NCI-H774 (cell line): ENCODE measurements at regions not wholly inside any gene's neighbourhood (a gene's known extent, or its start where the extent isn't known, plus 50 kb on each side); places are given as distances from the start of the nearest gene placed in this dataset.

Experiments
- DNase-seq: peaks from one replicate; lab custom pipeline; 2025; lab: John Stamatoyannopoulos, UW

GRCh38 chr2:57510704-57511103, 535.9 kb upstream of the VRK2 start:
- DNase-seq = no peak

- DNase-seq = peak; percentile 49
Observed at GRCh38 chr2:57515366-57515765, 531.2 kb upstream of the VRK2 start.

- peak; percentile 68 for DNase-seq
Observed at GRCh38 chr2:57516698-57517340, 529.8 kb upstream of the VRK2 start.

- no peak for DNase-seq
Observed at GRCh38 chr2:57523304-57523703, 523.3 kb upstream of the VRK2 start.

- no peak for DNase-seq
Observed at GRCh38 chr2:57527685-57528084, 518.9 kb upstream of the VRK2 start.

GRCh38 chr2:57528499-57528898, 518.1 kb upstream of the VRK2 start:
- no peak for DNase-seq

- DNase-seq = no peak
Observed at GRCh38 chr2:57534358-57534757, 512.2 kb upstream of the VRK2 start.

- DNase-seq = no peak
Observed at GRCh38 chr2:57536535-57537231, 509.9 kb upstream of the VRK2 start.

GRCh38 chr2:57539761-57540160, 506.8 kb upstream of the VRK2 start:
- no peak for DNase-seq

GRCh38 chr2:57542081-57542480, 504.5 kb upstream of the VRK2 start:
- DNase-seq = no peak

- DNase-seq = no peak
Observed at GRCh38 chr2:57543211-57543610, 503.4 kb upstream of the VRK2 start.

- DNase-seq = no peak
Observed at GRCh38 chr2:57544624-57545023, 502.0 kb upstream of the VRK2 start.

- DNase-seq = no peak
Observed at GRCh38 chr2:57546478-57546877, 500.1 kb upstream of the VRK2 start.

- no peak for DNase-seq
Observed at GRCh38 chr2:57549642-57550102, 496.9 kb upstream of the VRK2 start.

- DNase-seq = no peak
Observed at GRCh38 chr2:57550912-57551311, 495.7 kb upstream of the VRK2 start.

GRCh38 chr2:57552885-57553284, 493.7 kb upstream of the VRK2 start:
- no peak for DNase-seq

- DNase-seq = no peak
Observed at GRCh38 chr2:57554348-57554747, 492.3 kb upstream of the VRK2 start.

- no peak for DNase-seq
Observed at GRCh38 chr2:57558312-57558711, 488.3 kb upstream of the VRK2 start.

GRCh38 chr2:57562495-57562894, 484.1 kb upstream of the VRK2 start:
- DNase-seq = no peak

- no peak for DNase-seq
Observed at GRCh38 chr2:57563015-57563414, 483.6 kb upstream of the VRK2 start.

GRCh38 chr2:57567245-57567644, 479.4 kb upstream of the VRK2 start:
- DNase-seq = no peak

GRCh38 chr2:57569396-57569795, 477.2 kb upstream of the VRK2 start:
- no peak for DNase-seq

- DNase-seq = no peak
Observed at GRCh38 chr2:57570961-57571360, 475.6 kb upstream of the VRK2 start.
